CD4-positive, alpha-beta T cell treated with Interleukin-12 subunit alpha and Interleukin-12 subunit beta, for 1 hour (primary cell): ENCODE measurements at regions not wholly inside any gene's neighbourhood (a gene's known extent, or its start where the extent isn't known, plus 50 kb on each side); places are given as distances from the start of the nearest gene placed in this dataset.

ENCODE experiments used
- DNase-seq: peaks from one replicate; pipeline ENCODE4 v3.0.0-alpha.2; 2020

DNA sequence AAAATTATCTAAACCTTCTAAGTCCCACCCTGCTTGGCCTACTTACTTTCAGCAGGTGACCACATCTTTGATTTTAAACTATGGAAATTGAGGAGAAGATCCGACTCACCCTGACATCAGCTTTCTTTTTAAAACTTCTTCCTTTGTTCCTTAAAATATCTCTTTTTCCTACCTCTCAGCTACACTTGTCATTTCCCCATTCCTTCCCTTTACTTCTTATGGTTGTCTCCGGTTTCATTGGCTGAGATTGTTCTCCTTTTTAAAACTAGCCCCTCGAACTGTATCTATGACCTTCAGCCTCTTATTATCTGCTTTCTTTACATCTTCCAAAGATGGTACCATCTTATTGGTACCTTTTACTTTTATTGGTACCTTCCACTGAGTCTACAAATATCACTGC is 87.8 kb upstream of the NRIP1 start:
- no peak for DNase-seq

GRCh38 chr21:15159382-15160020 is 94.7 kb upstream of the NRIP1 start:
- DNase-seq: no peak

DNA sequence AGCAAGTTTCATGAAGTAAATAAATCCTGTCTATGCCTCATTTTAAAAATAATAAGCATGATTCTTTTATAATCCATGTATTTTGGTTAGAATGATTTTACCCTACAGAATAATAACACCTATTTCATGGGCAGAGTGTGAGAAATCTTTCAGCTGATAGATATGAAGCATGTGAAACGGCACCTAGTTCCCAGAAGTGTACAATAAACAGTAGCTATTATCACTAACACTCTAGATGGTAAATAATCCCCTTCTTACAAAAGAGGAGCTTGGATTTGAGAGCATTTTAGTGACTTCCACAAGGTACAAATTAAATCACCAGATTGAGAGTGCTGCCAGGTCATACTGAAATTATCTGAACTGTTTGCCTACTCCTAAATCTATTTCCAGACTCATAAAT is 95.3 kb upstream of the NRIP1 start:
- DNase-seq: no peak

DNA sequence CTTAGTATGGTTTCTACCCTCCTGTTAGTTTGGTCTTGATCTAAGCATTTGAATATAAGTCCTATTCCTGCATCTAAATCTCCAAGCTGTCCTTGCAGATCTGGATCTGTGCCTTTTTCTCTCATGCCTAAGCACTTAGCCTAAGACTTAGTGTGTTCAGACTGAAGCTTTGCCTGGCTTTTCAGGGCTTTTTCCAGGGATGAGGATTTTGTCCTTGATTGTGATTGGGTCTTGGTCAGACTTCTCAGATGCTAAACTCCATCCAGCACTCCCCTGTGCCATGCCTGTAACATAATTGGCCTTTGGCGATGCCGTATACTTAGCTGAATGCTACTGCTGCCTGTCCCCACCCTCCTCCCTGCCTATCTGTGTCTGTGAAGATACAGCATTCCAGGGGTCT is 98.1 kb upstream of the NRIP1 start:
- DNase-seq: no peak

DNA sequence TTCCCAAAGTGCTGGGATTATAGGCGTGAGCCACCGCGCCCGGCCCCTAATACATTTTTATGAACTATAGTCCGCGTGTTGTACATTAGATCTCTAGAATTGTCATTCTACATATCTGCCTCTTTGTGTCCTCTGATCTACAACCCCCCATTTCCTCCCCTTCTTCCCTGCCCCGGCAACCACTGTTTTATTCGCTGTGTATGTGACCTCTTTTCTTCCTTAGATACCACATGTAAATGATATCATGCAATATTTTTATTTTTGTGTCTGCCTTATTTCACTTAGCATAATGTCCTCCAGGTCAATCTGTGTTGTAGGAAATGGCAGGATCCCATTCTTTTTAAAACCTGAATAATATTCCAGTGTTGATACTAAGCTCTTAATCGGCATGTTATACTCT is 99.5 kb upstream of the NRIP1 start:
- no peak for DNase-seq

- no peak for DNase-seq
Measured at GRCh38 chr21:15164678-15165303, 100.0 kb upstream of the NRIP1 start.

DNA sequence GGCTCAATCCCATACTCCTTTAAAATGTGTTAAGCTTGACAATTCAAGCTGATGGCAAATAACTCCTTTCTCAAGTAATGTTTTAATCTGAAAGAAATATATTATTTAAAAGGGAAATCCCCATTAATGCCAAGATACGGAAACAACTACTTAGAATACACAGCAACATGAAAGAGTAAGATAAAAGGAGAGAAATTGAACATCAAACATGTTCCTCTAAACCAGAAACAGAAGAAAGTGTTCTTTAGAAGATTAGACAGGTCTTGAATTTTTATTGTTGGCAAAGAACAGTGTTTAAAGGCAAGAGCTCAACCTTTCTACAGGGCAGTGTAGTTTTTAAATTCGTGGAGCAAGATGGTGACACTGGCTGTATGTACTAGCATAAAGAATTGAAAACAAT is 105.8 kb upstream of the NRIP1 start:
- DNase-seq: no peak

DNA sequence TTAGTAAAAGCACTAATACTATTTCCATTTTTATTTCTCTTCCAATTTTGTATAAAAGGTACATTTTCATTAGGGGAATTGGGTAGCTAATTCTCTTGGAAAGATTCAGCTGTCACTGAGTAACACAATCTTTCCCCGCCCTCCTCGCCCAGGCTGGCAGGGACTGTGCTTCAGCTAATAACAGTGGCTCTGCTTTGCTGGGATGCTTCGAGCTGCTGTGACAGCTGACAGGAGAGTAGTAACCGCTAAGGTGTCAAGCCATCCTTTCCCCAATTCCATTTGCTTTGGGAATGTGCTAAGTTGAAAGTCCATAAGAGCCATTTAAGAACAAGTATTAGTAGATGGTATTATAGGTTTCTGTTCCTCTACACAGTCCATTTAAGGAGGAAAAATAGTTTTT is 106.7 kb upstream of the NRIP1 start:
- DNase-seq: no peak

- DNase-seq: no peak
Measured at GRCh38 chr21:15172963-15173362, 108.2 kb upstream of the NRIP1 start.

DNA sequence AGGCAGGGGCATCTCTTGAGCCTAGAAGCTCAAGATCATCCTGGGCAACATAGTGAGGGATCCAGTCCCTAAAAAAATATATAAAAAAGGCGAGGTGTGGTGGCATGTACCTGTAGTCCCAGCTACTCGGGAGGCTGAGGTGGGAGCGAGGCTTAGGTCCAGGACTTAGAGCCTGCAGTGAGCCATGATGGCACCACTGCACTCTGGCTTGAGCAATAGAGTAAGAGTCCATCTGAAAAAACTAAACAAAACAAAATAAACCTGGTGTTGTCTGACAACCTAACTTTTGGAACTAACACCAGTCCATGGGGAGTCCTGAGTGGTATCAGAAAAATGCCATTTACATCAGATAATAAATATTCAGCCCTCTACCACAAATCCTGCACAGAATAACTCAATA is 110.1 kb upstream of the NRIP1 start:
- DNase-seq: no peak

- no peak for DNase-seq
Measured at GRCh38 chr21:15182731-15183130, 117.9 kb upstream of the NRIP1 start.

- DNase-seq: no peak
Measured at GRCh38 chr21:15183813-15184257, 119.0 kb upstream of the NRIP1 start.

GRCh38 chr21:15190412-15190811 is 125.6 kb upstream of the NRIP1 start:
- DNase-seq: no peak

- DNase-seq: no peak
Measured at GRCh38 chr21:15190837-15191236, 126.0 kb upstream of the NRIP1 start.

DNA sequence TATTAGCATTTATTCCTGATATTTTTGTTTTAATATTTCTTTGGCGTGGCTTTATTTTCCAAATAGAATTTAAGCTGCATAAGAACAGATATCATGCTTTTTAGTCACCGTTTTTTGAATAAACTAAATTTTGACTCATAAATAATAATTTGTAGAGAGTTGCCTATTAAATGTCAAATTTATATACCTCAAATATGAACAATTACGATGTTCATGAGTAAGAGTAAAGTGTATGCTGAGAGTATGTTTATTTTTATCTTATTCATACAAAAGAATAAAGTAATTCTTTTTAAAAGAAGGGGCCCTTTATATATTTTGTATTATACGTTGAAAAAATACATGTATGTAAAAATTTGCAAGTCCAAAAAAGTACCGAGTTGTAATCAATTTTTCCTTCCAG is 126.5 kb upstream of the NRIP1 start:
- DNase-seq: no peak

GRCh38 chr21:15192243-15192642 is 127.4 kb upstream of the NRIP1 start:
- no peak for DNase-seq

- no peak for DNase-seq
Measured at GRCh38 chr21:15193937-15194336, 129.1 kb upstream of the NRIP1 start.

DNA sequence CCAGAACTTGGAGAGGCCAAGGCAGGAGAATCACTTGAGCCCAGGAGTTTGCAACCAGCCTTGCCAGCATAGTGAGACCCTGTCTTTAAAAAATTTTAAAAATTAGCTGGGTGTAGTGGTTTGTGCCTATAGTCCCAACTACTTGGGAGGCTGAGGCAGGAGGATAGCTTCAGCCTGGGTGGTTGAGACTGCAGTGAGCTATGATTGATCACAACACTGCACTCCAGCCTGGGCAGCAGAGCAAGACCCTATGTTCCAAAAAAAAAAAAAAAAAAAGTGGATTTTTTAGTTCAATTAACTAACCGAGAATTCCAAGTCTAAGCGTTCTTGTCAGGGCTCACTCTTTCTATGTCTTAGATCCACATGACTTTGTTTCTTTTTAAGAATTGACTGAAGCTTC is 130.3 kb upstream of the NRIP1 start:
- no peak for DNase-seq

- no peak for DNase-seq
Measured at GRCh38 chr21:15195768-15196167, 131.0 kb upstream of the NRIP1 start.

- no peak for DNase-seq
Measured at GRCh38 chr21:15197696-15198095, 132.9 kb upstream of the NRIP1 start.

DNA sequence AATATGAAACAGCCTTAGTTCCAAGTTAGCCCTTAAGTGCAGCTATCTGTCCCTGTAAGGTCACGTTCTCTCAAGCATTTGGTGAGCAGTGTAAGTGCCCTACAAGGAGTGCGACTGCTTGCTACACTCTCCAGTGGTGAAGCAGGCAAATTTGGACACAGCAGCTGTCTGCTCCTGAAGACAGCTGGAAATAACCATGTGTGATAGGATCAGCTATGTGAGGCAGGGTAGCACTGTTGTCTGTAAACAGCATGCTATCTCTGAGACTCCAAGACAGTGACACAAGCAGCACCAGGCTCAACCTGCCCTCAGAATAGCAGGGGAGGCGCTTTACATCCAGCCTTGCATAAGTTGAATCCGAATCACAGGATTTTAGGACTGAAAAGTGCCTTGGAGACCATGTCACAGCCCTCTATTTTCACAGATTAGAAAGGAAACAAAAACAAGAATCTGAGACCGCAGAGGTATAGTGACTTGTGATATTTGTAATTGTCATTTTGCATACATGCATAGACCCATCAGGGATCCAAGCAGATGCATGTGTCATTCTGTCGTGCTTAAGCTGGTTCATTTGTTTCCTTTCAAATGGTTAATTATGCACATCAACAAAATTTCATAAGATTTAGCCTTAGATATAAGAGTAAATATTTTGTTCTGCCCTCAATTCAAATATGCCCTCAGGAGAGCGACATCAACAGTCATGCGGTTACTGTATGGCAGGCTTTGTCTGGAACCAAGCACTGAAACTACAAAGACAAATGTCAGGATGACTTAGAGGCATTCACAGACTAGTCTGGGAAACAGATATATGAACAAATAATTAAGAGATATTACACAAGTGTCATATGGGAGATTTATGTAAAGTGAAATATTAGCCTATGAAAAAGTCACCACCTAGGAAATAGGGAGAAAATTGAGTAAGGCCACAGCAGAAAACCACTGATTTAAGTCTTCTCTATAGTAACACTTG is 134.9 kb upstream of the NRIP1 start:
- DNase-seq: no peak

DNA sequence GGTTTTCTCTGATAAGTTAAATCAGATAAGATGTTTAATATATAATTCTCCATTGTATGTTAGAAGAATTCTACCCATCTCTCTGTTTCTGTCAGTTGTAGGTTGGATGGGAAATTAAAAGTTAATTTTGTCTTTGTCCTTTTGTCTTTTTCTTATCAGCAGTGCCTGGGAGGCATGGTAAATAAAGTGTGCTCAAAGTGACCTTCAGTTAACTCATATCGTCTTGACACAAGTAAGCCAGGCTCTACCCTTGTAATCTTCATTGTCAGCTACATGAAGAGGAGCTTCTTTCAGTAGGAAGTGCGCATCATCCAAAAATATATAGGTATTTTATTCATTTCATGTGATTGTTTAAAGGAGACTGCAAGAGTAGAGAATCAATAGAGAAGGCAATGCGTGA is 138.9 kb upstream of the NRIP1 start:
- DNase-seq: no peak

- no peak for DNase-seq
Measured at GRCh38 chr21:15204140-15204969, 139.6 kb upstream of the NRIP1 start.
